Activated T-helper 1 cell treated with anti-CD3 and anti-CD28 coated beads, Interleukin-12 subunit alpha, Interleukin-12 subunit beta, Interleukin-2, Interleukin-4 antibody, amounts not matched to agents 30 ng/mL and 10 ng/mL and 1 ng/mL, durations not matched to agents 14 hours and 24 hours and 36 hours (primary cell): ENCODE measurements at regions not wholly inside any gene's neighbourhood (a gene's known extent, or its start where the extent isn't known, plus 50 kb on each side); places are given as distances from the start of the nearest gene placed in this dataset.

Source experiments
- DNase-seq: peaks from one replicate; pipeline ENCODE4 v3.0.0; 2021; ENCODE audit warnings: low spot score
- H3K27ac Mint-ChIP-seq: one replicate; pipeline ENCODE4 v1.8.0; 2021; ENCODE audit warnings: mild to moderate bottlenecking, mixed read lengths
- H3K27me3 Mint-ChIP-seq: one replicate; pipeline ENCODE4 v1.8.0; 2022; ENCODE audit warnings: mild to moderate bottlenecking, moderate library complexity, mixed read lengths; ENCODE audit not compliant: insufficient read depth
- H3K36me3 Mint-ChIP-seq: one replicate; pipeline ENCODE4 v1.8.0; 2021; ENCODE audit warnings: low read depth, mixed read lengths
- H3K4me1 Mint-ChIP-seq: one replicate; pipeline ENCODE4 v1.8.0; 2021; ENCODE audit warnings: low read depth, mixed read lengths
- H3K4me3 Mint-ChIP-seq: one replicate; pipeline ENCODE4 v1.8.0; 2021; ENCODE audit warnings: mild to moderate bottlenecking, moderate library complexity, mixed read lengths
- H3K9me3 Mint-ChIP-seq: one replicate; pipeline ENCODE4 v1.8.0; 2021; ENCODE audit warnings: mixed read lengths
- intact Hi-C: fragments of 100-400 bp; cut with micrococcal nuclease; formaldehyde crosslinking; loops from one replicate; pipeline ENCODE4 v1.15.1; 2024

GRCh38 chr2:175317751-175318150, 136.2 kb upstream of the ATP5MC3 start:
- Mint-ChIP-seq H3K9me3 (no peaks in the 10 kb centered on the region), H3K4me1 (no peaks in the 10 kb centered on the region), H3K36me3 (no peaks in the 10 kb centered on the region), H3K4me3 (no peak overlapping the region), H3K27me3 (peaks cover 11% of the 10 kb centered on the region), H3K27ac (no peak overlapping the region)
- intact Hi-C loops: no loop called here
- DNase-seq: no peak

GRCh38 chr2:175312137-175312536, 130.6 kb upstream of the ATP5MC3 start:
- Mint-ChIP-seq H3K36me3 (no peaks in the 10 kb centered on the region), H3K4me3 (no peak overlapping the region), H3K4me1 (no peaks in the 10 kb centered on the region), H3K27me3 (peaks cover 15% of the 10 kb centered on the region), H3K27ac (no peak overlapping the region), H3K9me3 (no peaks in the 10 kb centered on the region)
- no peak for DNase-seq
- intact Hi-C loops: no loop called here

GRCh38 chr2:175310813-175311504, 129.4 kb upstream of the ATP5MC3 start:
- Mint-ChIP-seq H3K27ac (no peak overlapping the region), H3K27me3 (peaks cover 18% of the 10 kb centered on the region), H3K9me3 (no peaks in the 10 kb centered on the region), H3K36me3 (no peaks in the 10 kb centered on the region), H3K4me3 (no peak overlapping the region), H3K4me1 (no peaks in the 10 kb centered on the region)
- intact Hi-C loops: no loop called here
- DNase-seq: no peak

- intact Hi-C loops: no loop called here
- H3K27ac Mint-ChIP-seq: no peak overlapping the region
- no peaks in the 10 kb centered on the region for H3K4me1 Mint-ChIP-seq
- no peak overlapping the region for H3K4me3 Mint-ChIP-seq
- no peak for DNase-seq
- H3K27me3 Mint-ChIP-seq: peaks cover 16% of the 10 kb centered on the region
- H3K36me3 Mint-ChIP-seq: no peaks in the 10 kb centered on the region
- H3K9me3 Mint-ChIP-seq: no peaks in the 10 kb centered on the region
Measured at GRCh38 chr2:175309799-175310198, 128.3 kb upstream of the ATP5MC3 start.

- Mint-ChIP-seq H3K9me3 (no peaks in the 10 kb centered on the region), H3K36me3 (no peaks in the 10 kb centered on the region), H3K27ac (no peak overlapping the region), H3K4me1 (no peaks in the 10 kb centered on the region), H3K4me3 (no peak overlapping the region), H3K27me3 (peaks cover 13% of the 10 kb centered on the region)
- no peak for DNase-seq
- intact Hi-C loops: no loop called here
Measured at GRCh38 chr2:175308005-175308404, 126.5 kb upstream of the ATP5MC3 start.

GRCh38 chr2:175304541-175304940, 123.0 kb upstream of the ATP5MC3 start:
- Mint-ChIP-seq H3K27ac (no peak overlapping the region), H3K27me3 (peaks cover 14% of the 10 kb centered on the region), H3K36me3 (no peaks in the 10 kb centered on the region), H3K4me3 (no peak overlapping the region), H3K4me1 (no peaks in the 10 kb centered on the region), H3K9me3 (no peaks in the 10 kb centered on the region)
- intact Hi-C loops: no loop called here
- no peak for DNase-seq

- DNase-seq: no peak
- H3K27me3 Mint-ChIP-seq: peaks cover 19% of the 10 kb centered on the region
- no peak overlapping the region for H3K4me3 Mint-ChIP-seq
- no peaks in the 10 kb centered on the region for H3K9me3 Mint-ChIP-seq
- no peaks in the 10 kb centered on the region for H3K4me1 Mint-ChIP-seq
- no peaks in the 10 kb centered on the region for H3K36me3 Mint-ChIP-seq
- intact Hi-C loops: no loop called here
- no peak overlapping the region for H3K27ac Mint-ChIP-seq
Measured at GRCh38 chr2:175293776-175294175, 112.3 kb upstream of the ATP5MC3 start.

- Mint-ChIP-seq H3K27ac (no peak overlapping the region), H3K9me3 (no peaks in the 10 kb centered on the region), H3K36me3 (no peaks in the 10 kb centered on the region), H3K4me1 (no peaks in the 10 kb centered on the region), H3K27me3 (peaks cover 21% of the 10 kb centered on the region), H3K4me3 (no peak overlapping the region)
- intact Hi-C loops: no loop called here
- no peak for DNase-seq
Measured at GRCh38 chr2:175293195-175293594, 111.7 kb upstream of the ATP5MC3 start.

GRCh38 chr2:175282886-175283285, 101.4 kb upstream of the ATP5MC3 start:
- Mint-ChIP-seq H3K4me3 (no peak overlapping the region), H3K9me3 (no peaks in the 10 kb centered on the region), H3K36me3 (no peaks in the 10 kb centered on the region), H3K4me1 (no peaks in the 10 kb centered on the region), H3K27ac (no peak overlapping the region), H3K27me3 (peaks cover 9% of the 10 kb centered on the region)
- intact Hi-C loops: loop anchor here (1.0 kb wide), 6 partner anchors 32 to 586 kb away; no protein-coding TSS in a partner anchor
- DNase-seq: no peak

- no peak overlapping the region for H3K4me3 Mint-ChIP-seq
- no peak for DNase-seq
- H3K36me3 Mint-ChIP-seq: no peaks in the 10 kb centered on the region
- no peaks in the 10 kb centered on the region for H3K4me1 Mint-ChIP-seq
- H3K9me3 Mint-ChIP-seq: no peaks in the 10 kb centered on the region
- peaks cover 11% of the 10 kb centered on the region for H3K27me3 Mint-ChIP-seq
- H3K27ac Mint-ChIP-seq: no peak overlapping the region
- intact Hi-C loops: loop anchor here (1.0 kb wide), 6 partner anchors 31 to 585 kb away; no protein-coding TSS in a partner anchor
Measured at GRCh38 chr2:175282300-175282699, 100.8 kb upstream of the ATP5MC3 start.

GRCh38 chr2:175277772-175278171, 96.3 kb upstream of the ATP5MC3 start:
- Mint-ChIP-seq H3K27ac (no peak overlapping the region), H3K9me3 (no peaks in the 10 kb centered on the region), H3K4me3 (no peak overlapping the region), H3K27me3 (peaks cover 16% of the 10 kb centered on the region), H3K4me1 (no peaks in the 10 kb centered on the region), H3K36me3 (no peaks in the 10 kb centered on the region)
- intact Hi-C loops: no loop called here
- DNase-seq: no peak

- Mint-ChIP-seq H3K27ac (no peak overlapping the region), H3K4me3 (no peak overlapping the region), H3K27me3 (peaks cover 16% of the 10 kb centered on the region), H3K9me3 (no peaks in the 10 kb centered on the region), H3K36me3 (no peaks in the 10 kb centered on the region), H3K4me1 (no peaks in the 10 kb centered on the region)
- no peak for DNase-seq
- intact Hi-C loops: no loop called here
Measured at GRCh38 chr2:175275539-175275938, 94.0 kb upstream of the ATP5MC3 start.

- intact Hi-C loops: no loop called here
- H3K27ac Mint-ChIP-seq: no peak overlapping the region
- peaks cover 12% of the 10 kb centered on the region for H3K27me3 Mint-ChIP-seq
Measured at GRCh38 chr2:175259164-175259563, 77.7 kb upstream of the ATP5MC3 start.

More at GRCh38 chr2:175259164-175259563, 77.7 kb upstream of the ATP5MC3 start:
- H3K4me1 Mint-ChIP-seq: no peaks in the 10 kb centered on the region
- no peaks in the 10 kb centered on the region for H3K9me3 Mint-ChIP-seq
- no peak overlapping the region for H3K4me3 Mint-ChIP-seq
- no peaks in the 10 kb centered on the region for H3K36me3 Mint-ChIP-seq
- no peak for DNase-seq
